ENCODE measurements at regions not wholly inside any gene's neighbourhood (a gene's known extent, or its start where the extent isn't known, plus 50 kb on each side); places are given as distances from the start of the nearest gene placed in this dataset.
A peak's percentile ranks its signal among the peaks of the same experiment; 100 is the strongest.

DNA sequence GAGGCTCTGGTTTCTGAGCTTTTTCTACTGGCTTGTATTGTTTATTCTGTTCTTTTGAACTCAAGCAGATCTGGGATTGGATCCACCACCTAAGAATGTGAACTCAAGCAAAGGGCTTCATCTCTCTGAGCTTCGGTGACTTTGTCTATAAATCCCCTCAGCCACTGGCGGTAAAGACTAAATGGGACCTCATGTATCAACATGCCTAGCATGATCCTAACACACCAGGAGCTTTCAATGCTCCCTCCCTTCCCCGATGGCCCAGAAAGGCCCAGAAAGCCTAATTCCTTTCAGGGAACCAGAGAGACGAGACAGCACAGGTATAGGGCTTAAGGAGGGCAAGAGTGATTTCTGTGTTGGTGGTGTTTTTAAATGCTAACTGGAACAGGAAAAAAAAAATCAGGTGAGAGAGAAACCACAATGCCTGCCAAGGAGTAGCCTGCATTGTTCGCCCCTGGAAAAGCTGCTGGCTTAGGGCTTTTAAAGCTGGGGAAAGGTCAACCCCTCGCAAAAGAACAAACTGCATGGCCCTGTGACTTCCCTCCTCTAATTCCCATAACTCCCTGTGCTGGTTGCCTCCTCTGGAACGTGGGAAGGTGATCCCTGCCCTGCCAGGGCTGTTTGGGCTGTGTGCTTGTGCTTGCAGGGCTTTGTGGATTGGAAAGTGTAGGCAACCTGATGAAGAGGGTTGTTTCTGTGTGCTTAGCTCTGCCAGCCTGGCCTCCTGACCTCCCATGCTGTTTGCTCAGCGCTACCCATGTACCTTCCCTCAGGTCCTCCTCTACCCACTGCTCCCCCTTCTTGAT lies 147.0 kb downstream of the PLPP3 start:
- H2AK5ac ChIP-seq (ENCODE audit: low read depth, low read length): no peak overlapping the region
- WGBS, 2 experiments (ENCODE audit: extremely low coverage in 1 of 2, insufficient coverage in 1 of 2, insufficient read length in 1 of 2, insufficient replicate concordance in 2 of 2, low coverage in 1 of 2, low lambda C conversion rate in 2 of 2, missing lambda C conversion rate in 1 of 2): 87% methylated on average over 8 of the region's 8 CpGs; no CpG with 5 or more reads in 1 of the 2 experiments
- no peaks in the 10 kb centered on the region for H3K79me1 ChIP-seq (ENCODE audit: low read depth, low read length)
- no peaks in the 10 kb centered on the region for H4K20me1 ChIP-seq (replicated peaks in 1 of 2; ENCODE audit: control insufficient read depth in 1 of 2, insufficient read depth in 2 of 2, low read length in 2 of 2)
- H3K4me3 ChIP-seq (ENCODE audit: extremely low read depth in 1 of 4, insufficient read depth in 2 of 4, low read depth in 3 of 4, low read length in 4 of 4): no peak overlapping the region
- no peak overlapping the region for H4K5ac ChIP-seq (ENCODE audit: insufficient read length, low read depth, low read length)
- no peak overlapping the region for H3K23ac ChIP-seq (ENCODE audit: insufficient read length)
- H3K56ac ChIP-seq (replicated peaks; ENCODE audit: insufficient read length, low read depth, low read length): no peak overlapping the region
- H2BK12ac ChIP-seq (ENCODE audit: low read depth, low read length): 0 out of 2 replicates have a peak overlapping the region, but pooled peaks have one; percentile 10
- H2BK15ac ChIP-seq (ENCODE audit: low read length): no peak overlapping the region
- H2BK20ac ChIP-seq (ENCODE audit: low read length): 0 out of 2 replicates have a peak overlapping the region, but pooled peaks have one; percentile 23
- H3K9ac ChIP-seq (replicated peaks in 1 of 4; ENCODE audit: extremely low read depth in 1 of 4, low read depth in 3 of 4, low read length in 3 of 4): no peak overlapping the region
- FAIRE-seq (no peak), DNase-seq (ENCODE audit: low read depth in 1 of 2, low spot score in 2 of 2) (no peak)
- no peaks in the 10 kb centered on the region for H3K9me3 ChIP-seq (ENCODE audit: insufficient read depth in 2 of 2, low read depth in 1 of 2, low read length in 1 of 2)
- H3K27ac ChIP-seq (ENCODE audit: low read depth, low read length): no peak overlapping the region
- H2AFZ ChIP-seq (ENCODE audit: low read length): no peak overlapping the region
- peaks cover 13 to 20% (median 15%) of the 10 kb centered on the region in 4 experiments for H3K4me1 ChIP-seq (replicated peaks in 1 of 4; ENCODE audit: control insufficient read depth in 3 of 4, insufficient read depth in 4 of 4, low read length in 3 of 4)
- no peak overlapping the region for H3K14ac ChIP-seq (ENCODE audit: insufficient read length)
- H2BK120ac ChIP-seq (replicated peaks; ENCODE audit: low read depth, low read length): no peak overlapping the region
- H3K79me2 ChIP-seq (ENCODE audit: control insufficient read depth in 1 of 2, insufficient read depth in 2 of 2, low read length in 2 of 2): no peaks in the 10 kb centered on the region
- peak overlapping the region; percentile 26; the same call in 1 of the 2 replicates for H3K18ac ChIP-seq (ENCODE audit: extremely low read depth, low read length)
- peak overlapping the region; percentile 22; the same call in 1 of the 2 replicates for H4K8ac ChIP-seq (ENCODE audit: extremely low read depth, insufficient read depth, low read length)
- H3K27me3 ChIP-seq (replicated peaks in 1 of 4; ENCODE audit: control insufficient read depth in 3 of 4, extremely low read depth in 1 of 4, insufficient read depth in 3 of 4, low read length in 3 of 4): no peaks in the 10 kb centered on the region; a peak in 2 of 7 replicates
- ChIA-PET POLR2A (ENCODE audit: partially characterized antibody) (no interaction called here), CTCF (ENCODE audit: partially characterized antibody) (interaction anchor here (0.5 to 2.1 kb wide), 6 partner anchors 21 to 146 kb away, joined by 3 to 5 read pairs (median 3); no protein-coding TSS in a partner anchor)
- H4K91ac ChIP-seq (replicated peaks; ENCODE audit: insufficient read length, low read length): no peak overlapping the region
- no peaks in the 10 kb centered on the region for H3K23me2 ChIP-seq (ENCODE audit: low read depth, low read length)
- H3K4me2 ChIP-seq (ENCODE audit: insufficient read depth in 1 of 2, low read depth in 2 of 2, low read length in 2 of 2): no peak overlapping the region
- TF ChIP-seq RBBP5 (IDR thresholded peaks at IDR 0.05; ENCODE audit: borderline replicate concordance, low read depth, low read length): no peak
- TF ChIP-seq CBX8 (IDR thresholded peaks at IDR 0.05; ENCODE audit: borderline replicate concordance, low read depth, low read length): no peak
- TF ChIP-seq SRF (IDR thresholded peaks at IDR 0.05; ENCODE audit: low read depth, low read length): no peak
- TF ChIP-seq RNF2 (IDR thresholded peaks at IDR 0.05; ENCODE audit: borderline replicate concordance, low read depth, low read length, missing control alignments, poor library complexity, severe bottlenecking): no peak
- TF ChIP-seq GABPA (IDR thresholded peaks at IDR 0.05; ENCODE audit: borderline replicate concordance, insufficient read depth, low read length): no peak
- no peak for TF ChIP-seq JUN (IDR thresholded peaks at IDR 0.05; ENCODE audit: low read depth, low read length)
- no peak for TF ChIP-seq BACH1 (IDR thresholded peaks at IDR 0.05; ENCODE audit: low read length)
- no peak for TF ChIP-seq PHF8 (conservative IDR thresholded peaks at IDR 0.05; ENCODE audit: low read depth, low read length)
- TF ChIP-seq, protein P1, sequence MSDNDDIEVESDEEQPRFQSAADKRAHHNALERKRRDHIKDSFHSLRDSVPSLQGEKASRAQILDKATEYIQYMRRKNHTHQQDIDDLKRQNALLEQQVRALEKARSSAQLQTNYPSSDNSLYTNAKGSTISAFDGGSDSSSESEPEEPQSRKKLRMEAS (IDR thresholded peaks at IDR 0.05): no peak
- no peak overlapping the region for H3K4ac ChIP-seq (replicated peaks; ENCODE audit: insufficient read length, low read depth, low read length)
- no peaks in the 10 kb centered on the region for H3K36me3 ChIP-seq (ENCODE audit: control insufficient read depth in 2 of 4, insufficient read depth in 4 of 4, low read length in 3 of 4)
- no peak overlapping the region for H2BK5ac ChIP-seq (ENCODE audit: low read depth, low read length)
